ENCODE measurements at regions not wholly inside any gene's neighbourhood (a gene's known extent, or its start where the extent isn't known, plus 50 kb on each side); places are given as distances from the start of the nearest gene placed in this dataset.

GRCh38 chr7:116093516-116094301 is 63.1 kb upstream of the TFEC start:
- no peaks in the 10 kb centered on the region for H3K9me3 ChIP-seq
- intact Hi-C loops (cut with DNase I, micrococcal nuclease) = no loop called here
- H3K4me1 ChIP-seq (ENCODE audit: low read depth) = no peaks in the 10 kb centered on the region

DNA sequence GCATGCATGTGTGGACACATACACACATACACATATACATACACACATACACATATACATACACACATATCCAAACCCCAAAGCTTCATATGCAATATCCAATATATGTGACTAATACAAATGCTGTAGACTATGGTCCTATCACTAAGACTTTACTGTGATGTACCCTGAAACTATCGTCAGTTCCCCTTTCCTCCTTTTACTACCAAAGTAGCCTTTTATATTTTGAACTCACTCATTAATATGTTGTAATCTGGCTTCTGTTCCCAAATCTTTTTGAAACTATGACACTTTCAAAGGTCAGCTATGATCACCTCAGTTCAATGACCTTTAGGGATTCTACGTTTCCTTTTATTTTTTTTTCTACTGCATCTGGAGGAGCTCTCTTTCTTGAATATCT is 64.8 kb upstream of the TFEC start:
- intact Hi-C loops (cut with DNase I, micrococcal nuclease) = no loop called here
- Histone ChIP-seq H3K4me3 (no peak overlapping the region), H3K4me1 (ENCODE audit: low read depth) (no peaks in the 10 kb centered on the region), H3K36me3 (ENCODE audit: low read depth) (no peaks in the 10 kb centered on the region), H3K9me3 (no peaks in the 10 kb centered on the region)
- DNase-seq (no peak), ATAC-seq (no peak)
- TF ChIP-seq, protein P1, sequence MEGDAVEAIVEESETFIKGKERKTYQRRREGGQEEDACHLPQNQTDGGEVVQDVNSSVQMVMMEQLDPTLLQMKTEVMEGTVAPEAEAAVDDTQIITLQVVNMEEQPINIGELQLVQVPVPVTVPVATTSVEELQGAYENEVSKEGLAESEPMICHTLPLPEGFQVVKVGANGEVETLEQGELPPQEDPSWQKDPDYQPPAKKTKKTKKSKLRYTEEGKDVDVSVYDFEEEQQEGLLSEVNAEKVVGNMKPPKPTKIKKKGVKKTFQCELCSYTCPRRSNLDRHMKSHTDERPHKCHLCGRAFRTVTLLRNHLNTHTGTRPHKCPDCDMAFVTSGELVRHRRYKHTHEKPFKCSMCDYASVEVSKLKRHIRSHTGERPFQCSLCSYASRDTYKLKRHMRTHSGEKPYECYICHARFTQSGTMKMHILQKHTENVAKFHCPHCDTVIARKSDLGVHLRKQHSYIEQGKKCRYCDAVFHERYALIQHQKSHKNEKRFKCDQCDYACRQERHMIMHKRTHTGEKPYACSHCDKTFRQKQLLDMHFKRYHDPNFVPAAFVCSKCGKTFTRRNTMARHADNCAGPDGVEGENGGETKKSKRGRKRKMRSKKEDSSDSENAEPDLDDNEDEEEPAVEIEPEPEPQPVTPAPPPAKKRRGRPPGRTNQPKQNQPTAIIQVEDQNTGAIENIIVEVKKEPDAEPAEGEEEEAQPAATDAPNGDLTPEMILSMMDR (IDR thresholded peaks at IDR 0.05) = no peak

More at GRCh38 chr7:116093516-116094301, 63.1 kb upstream of the TFEC start:
- ATAC-seq (no peak), DNase-seq (no peak)
- no peak overlapping the region for H3K4me3 ChIP-seq
- H3K36me3 ChIP-seq (ENCODE audit: low read depth) = no peaks in the 10 kb centered on the region
- TF ChIP-seq, protein P1 (IDR thresholded peaks at IDR 0.05) = no peak

- TF ChIP-seq, protein P1 (IDR thresholded peaks at IDR 0.05) = no peak
- ATAC-seq = peak; percentile 85
Measured at GRCh38 chr7:116097365-116098009, 66.9 kb upstream of the TFEC start.

DNA sequence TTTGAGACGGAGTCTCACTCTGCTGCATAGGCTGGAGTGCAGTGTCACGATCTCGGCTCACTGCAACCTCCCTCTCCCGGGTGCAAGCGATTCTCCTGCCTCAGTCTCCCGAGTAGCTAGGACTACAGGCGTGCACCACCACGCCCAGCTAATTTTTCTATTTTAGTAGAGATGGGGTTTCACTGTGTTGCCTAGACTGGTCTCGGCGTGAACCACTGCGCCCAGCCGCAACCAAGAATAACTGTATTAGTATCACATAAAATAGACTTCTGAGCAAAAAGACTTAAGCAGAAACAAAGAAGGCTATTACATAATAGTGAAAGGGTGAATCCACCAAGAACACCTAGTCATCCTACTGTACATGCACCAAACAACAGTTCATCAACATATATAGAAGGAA is 67.6 kb upstream of the TFEC start:
- DNase-seq (peak in 1 of 3 donors; percentile 17), ATAC-seq (no peak)
- Histone ChIP-seq H3K4me3 (no peak overlapping the region), H3K36me3 (ENCODE audit: low read depth) (no peaks in the 10 kb centered on the region), H3K9me3 (no peaks in the 10 kb centered on the region), H3K4me1 (ENCODE audit: low read depth) (no peaks in the 10 kb centered on the region)
- TF ChIP-seq, protein P1 (IDR thresholded peaks at IDR 0.05) = no peak
- intact Hi-C loops (cut with DNase I, micrococcal nuclease) = no loop called here

More at GRCh38 chr7:116097365-116098009, 66.9 kb upstream of the TFEC start:
- Histone ChIP-seq H3K4me3 (no peak overlapping the region), H3K9me3 (no peaks in the 10 kb centered on the region), H3K4me1 (ENCODE audit: low read depth) (no peaks in the 10 kb centered on the region), H3K36me3 (ENCODE audit: low read depth) (no peaks in the 10 kb centered on the region)
- intact Hi-C loops (cut with DNase I, micrococcal nuclease) = no loop called here
- DNase-seq = no peak

DNA sequence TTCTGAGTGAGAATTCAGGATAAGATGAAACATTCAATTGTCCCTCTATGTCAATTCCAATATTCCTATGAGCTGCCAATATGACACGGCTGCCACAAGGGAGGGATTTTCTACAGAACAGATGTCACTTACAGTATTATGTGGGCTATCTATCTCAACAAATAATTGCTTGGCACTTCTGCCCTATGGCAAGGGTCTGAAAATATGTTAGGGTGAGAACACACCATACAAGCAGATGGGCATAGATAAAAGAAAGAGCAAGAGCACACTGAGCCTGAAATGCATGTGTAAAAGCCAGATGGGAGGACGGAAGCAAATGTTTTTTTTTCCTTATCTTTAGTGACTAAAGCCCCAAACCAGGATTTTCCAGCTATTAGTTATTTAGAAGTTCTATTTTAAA is 70.1 kb upstream of the TFEC start:
- no peaks in the 10 kb centered on the region for H3K4me1 ChIP-seq (ENCODE audit: low read depth)
- H3K9me3 ChIP-seq = no peaks in the 10 kb centered on the region
- no peak for DNase-seq
- no peak overlapping the region for H3K4me3 ChIP-seq
- intact Hi-C loops (cut with DNase I, micrococcal nuclease) = no loop called here
- H3K36me3 ChIP-seq (ENCODE audit: low read depth) = no peaks in the 10 kb centered on the region
- ATAC-seq = no peak
- TF ChIP-seq, protein P1 (IDR thresholded peaks at IDR 0.05) = no peak

Measured in mucosa of descending colon (tissue), 3 donors.